NCI-H345 (cell line): ENCODE measurements at regions not wholly inside any gene's neighbourhood (a gene's known extent, or its start where the extent isn't known, plus 50 kb on each side); places are given as distances from the start of the nearest gene placed in this dataset.
"Not testable (repeated sequence)": the region's sequence is repeated elsewhere in the genome, so short reads cannot be mapped to it uniquely, and the experiment has no call there.

Experiments
- DNase-seq: peaks from one replicate; lab custom pipeline; 2025; lab: John Stamatoyannopoulos, UW

DNA sequence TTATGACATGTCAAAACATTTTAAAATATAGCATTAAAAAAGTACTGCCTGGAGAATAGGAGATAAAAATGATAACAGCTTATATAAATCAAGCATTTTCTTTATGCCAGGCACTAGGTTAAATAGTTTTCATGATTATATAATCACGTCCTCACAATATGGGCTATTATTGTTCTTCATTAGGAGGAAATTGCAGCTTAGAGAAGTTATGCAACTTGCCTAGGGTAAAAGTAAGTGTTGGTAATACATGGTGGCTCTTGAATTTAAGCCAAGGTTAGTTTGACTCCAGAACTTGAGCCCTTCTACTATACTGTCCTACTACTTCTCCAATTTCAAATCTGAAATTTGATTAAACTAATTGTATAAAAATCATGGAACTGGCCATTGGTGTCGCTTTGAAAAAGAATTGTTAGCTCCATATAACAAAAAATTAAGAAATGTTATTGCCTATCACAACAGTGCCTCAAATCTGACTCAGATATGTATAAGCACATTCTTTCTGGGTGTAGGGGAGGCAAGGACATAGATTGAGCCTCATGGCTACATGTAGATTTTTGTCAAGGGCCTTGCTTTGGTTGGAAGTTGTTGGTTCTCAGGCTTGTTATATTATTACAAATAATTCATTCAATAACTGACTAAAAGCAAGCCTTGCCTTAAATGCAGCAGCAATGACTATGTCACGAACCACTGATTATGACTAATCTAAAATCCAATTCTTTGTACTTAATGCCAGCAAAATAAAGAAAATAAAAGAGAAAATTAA is 223.5 kb upstream of the DAB2 start:
- no peak for DNase-seq

- DNase-seq, result no peak
Measured at GRCh38 chr5:39640552-39640951, 215.8 kb upstream of the DAB2 start.

- no peak for DNase-seq
Measured at GRCh38 chr5:39639618-39640089, 214.9 kb upstream of the DAB2 start.

GRCh38 chr5:39638813-39639212 is 214.0 kb upstream of the DAB2 start:
- no peak for DNase-seq

DNA sequence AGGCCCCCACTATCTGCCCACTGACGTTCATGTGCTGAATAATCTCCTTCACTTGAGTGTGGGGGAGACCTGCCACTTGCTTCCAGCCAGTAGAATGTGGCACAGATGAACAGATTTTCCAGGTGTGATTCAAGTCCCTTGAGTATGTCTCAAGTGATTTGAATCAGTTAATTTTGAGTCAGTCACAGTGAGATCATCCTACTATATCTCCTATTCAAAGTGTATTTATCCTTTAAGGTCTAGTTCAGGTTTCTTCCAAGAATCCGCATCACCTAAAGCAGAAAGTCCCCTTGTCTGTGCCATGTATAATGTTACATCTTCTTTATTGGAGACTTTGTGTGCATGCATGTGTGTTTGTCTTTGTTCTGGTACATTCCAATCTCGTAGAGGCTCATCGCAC is 208.3 kb upstream of the DAB2 start:
- no peak for DNase-seq

GRCh38 chr5:39631958-39632357 is 207.2 kb upstream of the DAB2 start:
- DNase-seq, result no peak

- DNase-seq, result no peak
Measured at GRCh38 chr5:39629946-39630345, 205.2 kb upstream of the DAB2 start.

DNA sequence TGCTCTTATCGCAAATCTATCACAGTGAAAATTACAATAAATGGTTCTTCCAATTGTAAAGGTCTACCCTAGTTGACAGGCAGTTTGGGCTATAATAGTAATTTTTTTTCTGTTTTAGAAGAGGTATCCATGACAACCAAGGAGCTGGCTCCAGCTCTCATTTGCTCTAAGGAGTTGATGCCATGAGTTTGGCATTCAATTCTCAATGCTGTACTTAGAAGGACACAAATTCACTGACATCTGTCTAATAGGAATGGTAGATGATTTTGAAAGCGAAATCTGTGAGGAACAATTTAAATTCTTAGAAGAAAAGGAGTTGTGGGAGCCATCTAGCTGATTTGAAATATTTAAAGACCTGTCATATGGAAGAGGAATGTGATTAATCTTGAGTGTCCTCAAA is 203.6 kb upstream of the DAB2 start:
- DNase-seq, result no peak

DNA sequence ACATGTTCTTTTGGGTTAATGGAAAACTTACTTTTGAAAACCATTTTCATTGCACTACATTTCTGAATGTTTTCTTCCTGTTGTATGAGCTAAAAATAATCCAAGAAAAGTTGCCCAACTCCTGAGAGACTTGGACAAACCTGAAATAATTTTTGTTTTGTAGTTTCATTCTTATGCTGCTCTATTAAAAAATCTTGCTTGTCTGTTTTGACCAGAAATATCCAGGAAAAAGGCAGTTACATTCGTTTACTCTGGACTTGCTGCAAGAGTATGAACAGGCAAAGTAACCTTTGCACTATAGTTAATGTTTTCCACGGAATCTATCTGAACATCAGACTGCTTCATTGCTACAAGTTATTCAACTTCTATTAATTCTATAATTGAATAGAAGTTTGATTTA is 200.1 kb upstream of the DAB2 start:
- no peak for DNase-seq

DNA sequence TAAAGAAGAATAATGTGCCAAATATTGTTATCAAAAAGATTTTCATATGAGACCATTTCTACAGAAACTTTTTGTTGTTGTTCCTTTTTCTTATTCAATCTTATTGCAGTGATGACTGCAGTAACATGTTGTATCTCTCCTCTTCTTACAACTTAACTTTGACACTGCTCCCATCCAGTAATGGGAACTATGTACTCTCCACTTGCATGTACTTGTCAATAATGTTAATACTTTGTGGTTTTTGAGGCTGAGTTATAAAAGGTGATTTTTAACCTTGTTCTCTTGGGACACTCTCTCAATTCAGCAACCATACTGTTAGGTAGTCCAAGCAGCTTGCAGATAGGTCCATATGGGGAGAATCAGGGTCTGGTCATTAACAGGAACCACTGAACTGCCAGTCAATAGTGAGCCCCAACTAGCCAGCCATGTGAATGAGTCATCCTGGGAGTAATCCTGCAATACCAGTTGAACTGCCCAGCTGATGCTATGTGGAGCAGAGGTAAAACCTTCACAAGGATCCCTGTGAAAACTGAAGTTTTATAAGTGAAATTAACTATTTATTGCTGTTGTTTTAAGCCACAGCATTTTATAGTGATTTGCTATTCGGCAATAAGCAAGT is 199.6 kb upstream of the DAB2 start:
- DNase-seq, result no peak

GRCh38 chr5:39623291-39623865 is 198.6 kb upstream of the DAB2 start:
- no peak for DNase-seq

- DNase-seq, result no peak
Measured at GRCh38 chr5:39622281-39622680, 197.5 kb upstream of the DAB2 start.

GRCh38 chr5:39619168-39619818 is 194.5 kb upstream of the DAB2 start:
- DNase-seq, result no peak

DNA sequence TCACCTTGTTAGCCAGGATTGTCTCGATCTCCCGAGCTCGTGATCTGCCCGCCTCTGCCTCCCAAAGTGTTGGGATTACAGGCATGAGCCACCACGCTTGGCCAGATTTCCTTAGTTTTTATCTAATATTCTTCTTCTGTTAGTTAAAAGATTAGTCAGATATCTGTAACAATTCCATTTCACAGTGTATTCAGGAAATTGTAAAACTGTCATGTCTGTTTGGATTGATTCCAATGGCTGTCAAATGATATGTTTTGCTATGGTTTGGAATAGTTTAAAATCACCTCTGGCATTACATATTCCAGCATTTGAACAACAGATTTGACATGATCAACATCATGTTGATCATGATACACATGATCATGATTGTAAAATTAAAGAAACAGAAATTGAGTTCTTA is 193.6 kb upstream of the DAB2 start:
- no peak for DNase-seq

GRCh38 chr5:39616131-39616530 is 191.4 kb upstream of the DAB2 start:
- DNase-seq, result no peak

- DNase-seq, result not testable (repeated sequence)
Measured at GRCh38 chr5:39611076-39611475, 186.3 kb upstream of the DAB2 start.

DNA sequence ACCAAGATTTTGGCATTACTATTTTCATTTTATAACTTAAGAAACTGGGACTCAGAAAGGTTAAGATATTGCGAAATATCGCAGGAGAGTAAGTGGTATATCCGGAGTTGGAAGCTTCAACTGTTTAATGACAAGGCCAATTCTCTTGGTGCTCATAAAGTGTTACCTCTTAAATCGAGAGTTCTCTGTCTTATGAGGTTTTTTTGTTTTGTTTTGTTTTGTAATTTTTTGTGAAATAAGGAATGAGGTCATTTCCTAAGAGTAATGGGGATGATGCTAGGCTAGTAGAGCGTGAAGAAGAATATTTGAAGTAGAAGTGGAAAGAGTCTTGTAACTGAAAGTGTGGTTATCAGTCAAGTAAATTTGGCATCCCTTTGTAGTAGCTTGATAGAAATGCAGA is 183.2 kb upstream of the DAB2 start:
- no peak for DNase-seq

DNA sequence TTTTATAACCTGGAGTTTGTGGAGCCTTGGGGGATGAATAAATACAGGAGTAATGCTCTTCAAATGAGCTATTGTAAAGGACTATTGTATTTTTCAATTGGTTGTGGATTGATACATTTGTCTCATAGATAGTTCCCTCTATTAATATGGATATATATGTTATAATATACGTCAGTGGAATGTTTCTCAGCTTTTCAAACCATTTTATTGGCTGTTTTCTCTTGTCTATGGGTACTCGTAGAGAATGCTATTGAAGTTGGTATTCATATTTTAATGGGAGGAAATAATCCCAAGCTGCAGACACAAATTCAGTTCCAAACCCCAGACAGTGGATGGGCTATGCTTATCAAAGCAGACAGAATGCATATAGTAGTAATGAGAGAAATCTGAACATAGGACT is 181.8 kb upstream of the DAB2 start:
- DNase-seq, result no peak

GRCh38 chr5:39605588-39606575 is 181.1 kb upstream of the DAB2 start:
- DNase-seq, result no peak

GRCh38 chr5:39605145-39605544 is 180.4 kb upstream of the DAB2 start:
- DNase-seq, result no peak

DNA sequence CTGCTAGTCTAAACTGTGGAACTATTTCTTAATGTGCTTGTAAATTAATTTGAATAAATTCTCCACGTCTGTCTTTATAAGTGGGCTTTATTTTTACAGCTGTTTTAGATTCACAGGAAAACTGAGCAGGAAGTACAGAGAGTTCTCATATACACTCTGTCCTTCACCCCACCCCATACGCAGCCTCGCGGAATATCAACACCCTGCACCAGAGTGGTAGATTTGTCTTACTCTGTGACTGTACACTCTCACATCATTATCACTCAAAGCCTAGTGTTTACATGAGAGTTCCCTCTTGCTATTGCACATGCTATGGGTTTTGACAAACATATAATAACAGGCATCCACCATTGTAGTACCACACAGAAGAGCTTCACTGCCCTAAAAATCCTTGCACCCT is 179.7 kb upstream of the DAB2 start:
- DNase-seq, result no peak
